Lung (tissue), 11 donors: ENCODE measurements at regions not wholly inside any gene's neighbourhood (a gene's known extent, or its start where the extent isn't known, plus 50 kb on each side); places are given as distances from the start of the nearest gene placed in this dataset.

ENCODE experiments used
- ATAC-seq: fragments of 200-7000 bp; cut with Tn5 transposase; one replicate; pipeline ENCODE4 v1.9.1; 2020; ENCODE audit warnings: moderate number of reproducible peaks; ENCODE audit not compliant: insufficient read depth, low FRiP score
- DNase-seq, 3 donors: peaks; one replicate each; pipeline ENCODE4 v3.0.0-alpha.2; 2013 to 2017
- H3K27ac ChIP-seq, 2 donors: one replicate each; pipeline ENCODE4 v1.5.1; 2013; ENCODE audit warnings: mild to moderate bottlenecking in 2 of 2, moderate library complexity in 2 of 2, control low read depth in 1 of 2, inconsistent platforms in 1 of 2, low read depth in 1 of 2, low read length in 1 of 2
- H3K27me3 ChIP-seq, 3 donors: one replicate each; pipeline ENCODE4 v1.5.1; 2013; ENCODE audit warnings: low read length in 2 of 3; ENCODE audit not compliant: control insufficient read depth in 3 of 3, insufficient read depth in 3 of 3
- H3K36me3 ChIP-seq, 4 donors: one replicate each; pipeline ENCODE4 v1.5.1; 2013; ENCODE audit warnings: low read length in 4 of 4, mild to moderate bottlenecking in 1 of 4, moderate library complexity in 1 of 4; ENCODE audit not compliant: control insufficient read depth in 4 of 4, insufficient read depth in 4 of 4
- H3K4me1 ChIP-seq, 5 donors: one replicate each; pipeline ENCODE4 v1.5.1; 2013; ENCODE audit warnings: low read length in 5 of 5, mild to moderate bottlenecking in 2 of 5, moderate library complexity in 1 of 5; ENCODE audit not compliant: control insufficient read depth in 5 of 5, insufficient read depth in 5 of 5
- H3K4me3 ChIP-seq: one replicate; pipeline ENCODE4 v1.5.1; 2013; ENCODE audit warnings: mild to moderate bottlenecking, control low read depth, moderate library complexity
- H3K9ac ChIP-seq, 2 donors: one replicate each; pipeline ENCODE4 v1.5.1; 2013; ENCODE audit warnings: low read length in 2 of 2, control low read depth in 1 of 2; ENCODE audit not compliant: insufficient read depth in 1 of 2
- H3K9me3 ChIP-seq, 4 donors: one replicate each; pipeline ENCODE4 v1.5.1; 2013; ENCODE audit warnings: low read length in 3 of 4, mild to moderate bottlenecking in 1 of 4, moderate library complexity in 1 of 4; ENCODE audit not compliant: control insufficient read depth in 4 of 4, insufficient read depth in 3 of 4
- CTCF ChIP-seq: IDR thresholded peaks from 2 replicates; pipeline ENCODE4 v1.5.1; 2012; ENCODE audit warnings: mild to moderate bottlenecking; ENCODE audit errors: control extremely low read depth, extremely low read depth
- WGBS, 2 donors: extraction: QIAGEN DNeasy Blood & Tissue Kit; methylation state at CpG; one replicate each; pipeline ENCODE4 v1.1.7; 2013; 5-methylcytosine and 5-hydroxymethylcytosine counted together
- donor health status: control.
- donor health status: control.
- donor health status: Bipolar disorder and iron deficiency.
- donor health status: healthy.
- donor health status: DM: yes; HTN: yes; CAD: no.

DNA sequence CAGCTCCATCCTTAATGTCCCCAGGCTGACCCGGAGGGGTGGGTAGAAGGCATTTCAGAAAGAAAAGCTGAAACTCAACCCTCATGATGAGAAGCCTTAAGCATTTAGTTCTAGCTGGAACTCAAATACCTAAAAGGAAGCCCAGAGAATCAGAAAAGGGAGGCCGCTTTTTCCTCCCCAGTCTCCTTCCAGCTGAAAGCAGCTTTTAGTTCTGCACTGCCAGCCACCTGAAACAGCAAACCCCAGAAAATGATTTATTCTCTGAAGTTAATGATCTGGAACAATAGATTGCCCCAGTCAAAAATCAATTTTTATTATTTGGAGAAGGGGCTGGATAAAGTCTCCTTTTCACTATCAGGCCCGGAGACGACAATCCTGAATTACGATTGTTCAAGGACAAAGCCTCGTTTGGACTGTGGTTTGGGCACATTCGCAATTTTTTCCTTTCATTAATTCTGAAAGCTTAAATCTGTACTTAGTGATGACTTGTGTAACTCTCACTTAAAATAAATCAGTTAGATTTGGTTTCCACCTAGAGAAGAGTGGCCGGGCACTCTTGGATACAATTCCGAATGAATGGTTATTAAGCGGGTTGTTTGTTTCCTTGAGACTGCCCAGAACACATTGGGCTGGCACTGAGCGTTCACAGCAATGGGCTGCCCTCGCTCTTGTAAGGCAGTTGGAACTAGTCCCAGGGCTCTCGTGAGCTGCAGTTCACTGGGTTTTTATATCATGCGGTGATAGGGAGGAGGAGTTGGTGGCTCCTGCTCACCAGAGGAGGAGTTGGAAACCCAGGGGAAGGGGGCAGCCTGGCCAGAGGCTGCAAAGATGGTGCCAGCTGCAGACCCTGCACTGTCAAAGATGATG is 262.2 kb downstream of the CCSER2 start:
- H3K36me3 ChIP-seq, result no peaks in the 10 kb centered on the region
- WGBS, 2 donors, result 72 to 81% methylated on average over 14 of the region's 14 CpGs
- peaks cover 0 to 2% (median 0%) of the 10 kb centered on the region in 5 donors for H3K4me1 ChIP-seq
- H3K9ac ChIP-seq, result no peak overlapping the region
- no peak for DNase-seq
- TF ChIP-seq CTCF, result no peak
- H3K9me3 ChIP-seq, result no peaks in the 10 kb centered on the region
- ATAC-seq, result no peak
- no peak overlapping the region for H3K4me3 ChIP-seq
- H3K27ac ChIP-seq, result no peak overlapping the region
- H3K27me3 ChIP-seq, result no peaks in the 10 kb centered on the region

DNA sequence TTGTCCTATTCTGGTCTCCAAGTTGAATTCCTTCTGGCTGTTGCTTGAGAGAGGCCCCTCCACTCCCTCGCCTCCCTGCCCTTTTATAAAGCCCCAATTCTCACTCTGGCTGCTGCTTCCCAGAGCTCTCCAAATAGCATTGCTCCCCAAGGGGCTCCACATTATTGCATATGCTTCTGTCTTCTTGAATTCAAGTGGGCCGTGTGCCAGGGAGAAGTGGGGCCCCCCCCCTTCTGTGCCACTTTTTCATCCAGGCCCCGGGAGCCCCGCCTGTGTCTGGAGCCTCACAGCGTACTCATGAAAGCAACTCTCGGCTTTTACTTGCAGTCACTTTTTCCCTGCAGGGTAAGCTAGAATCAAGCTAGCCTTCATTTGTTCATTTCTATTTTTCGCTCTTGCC is 265.1 kb downstream of the CCSER2 start:
- Histone ChIP-seq H3K4me1 (peaks cover 0 to 2% (median 0%) of the 10 kb centered on the region in 5 donors), H3K4me3 (no peak overlapping the region), H3K9ac (no peak overlapping the region), H3K27ac (no peak overlapping the region), H3K9me3 (peaks cover 0 to 7% (median 0%) of the 10 kb centered on the region in 4 donors), H3K27me3 (no peaks in the 10 kb centered on the region), H3K36me3 (no peaks in the 10 kb centered on the region)
- no peak for TF ChIP-seq CTCF
- DNase-seq (peak in 2 of 3 donors; percentile 20 to 24), ATAC-seq (no peak)
- WGBS, 2 donors, result 75 to 79% methylated on average over 7 of the region's 7 CpGs

DNA sequence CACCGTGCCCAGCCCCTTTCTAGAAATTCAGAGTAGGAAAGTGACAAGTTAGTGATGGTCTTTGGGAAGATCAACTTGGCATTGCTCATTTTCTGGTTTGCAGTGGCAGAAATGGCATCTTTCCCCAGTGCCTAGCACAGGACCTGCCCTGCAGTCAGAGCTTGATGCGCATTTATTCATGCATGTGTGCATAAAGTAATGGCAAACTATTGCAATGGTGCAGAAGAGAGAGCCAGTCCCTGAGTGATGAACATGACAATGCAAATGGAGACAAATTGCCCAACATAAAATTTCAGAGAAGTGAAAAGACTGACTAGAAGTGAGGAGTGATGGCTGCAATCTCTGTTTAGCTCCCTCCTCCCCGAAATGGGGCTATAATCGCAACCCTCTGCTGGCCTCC is 268.2 kb downstream of the CCSER2 start:
- DNase-seq (no peak), ATAC-seq (no peak)
- Histone ChIP-seq H3K9ac (no peak overlapping the region), H3K9me3 (peaks cover 0 to 9% (median 0%) of the 10 kb centered on the region in 4 donors), H3K36me3 (no peaks in the 10 kb centered on the region), H3K4me3 (no peak overlapping the region), H3K4me1 (no peaks in the 10 kb centered on the region), H3K27ac (no peak overlapping the region), H3K27me3 (no peaks in the 10 kb centered on the region)
- WGBS, 2 donors, result 92% methylated on average over 4 of the region's 4 CpGs
- TF ChIP-seq CTCF, result no peak

DNA sequence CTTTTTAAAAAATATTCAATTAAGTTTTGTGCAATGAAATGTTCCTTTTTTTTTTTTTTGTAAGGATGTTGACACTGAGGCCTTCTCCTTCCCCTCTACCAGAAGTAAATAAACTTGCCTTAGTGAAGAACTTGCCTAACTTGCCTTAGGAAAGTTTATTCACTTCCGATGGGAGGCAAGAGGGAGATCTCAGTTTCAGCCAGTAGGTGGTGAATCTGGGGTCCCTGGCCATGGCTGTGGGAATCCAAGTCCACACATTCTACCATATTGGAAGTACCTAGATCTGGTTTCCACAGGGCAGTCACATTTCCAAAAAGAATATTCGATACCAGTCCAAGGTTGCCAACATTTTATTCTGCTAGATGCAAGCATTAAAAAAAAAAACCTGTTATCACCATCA is 270.9 kb downstream of the CCSER2 start:
- Histone ChIP-seq H3K4me3 (no peak overlapping the region), H3K9me3 (peaks cover 0 to 9% (median 0%) of the 10 kb centered on the region in 4 donors), H3K9ac (no peak overlapping the region), H3K36me3 (no peaks in the 10 kb centered on the region), H3K4me1 (no peaks in the 10 kb centered on the region), H3K27ac (no peak overlapping the region), H3K27me3 (no peaks in the 10 kb centered on the region)
- DNase-seq (no peak), ATAC-seq (no peak)
- no peak for TF ChIP-seq CTCF
- 79 to 94% methylated on average over 2 of the region's 2 CpGs for WGBS, 2 donors
